HepG2 (cell line): ENCODE measurements at regions not wholly inside any gene's neighbourhood (a gene's known extent, or its start where the extent isn't known, plus 50 kb on each side); places are given as distances from the start of the nearest gene placed in this dataset.

ENCODE experiments used
- ATAC-seq: fragments of 200-7000 bp; cut with Tn5 transposase; 3 replicates; pipeline ENCODE4 v1.9.1; 2020; ENCODE audit warnings: mild to moderate bottlenecking, moderate library complexity
- BruUV-seq: library from RNA; stranded (reverse); fragments of 400-500 nt; replicated peaks from 2 replicates; lab custom pipeline; 2021; lab: Mats Ljungman, UMichigan
- CTCF ChIA-PET: fragments of 300-600 bp; formaldehyde crosslinking; extraction: SDS; loops from one replicate; lab custom pipeline; 2021; ENCODE audit warnings: low total read pairs, inconsistent platforms, low intra/inter-chr PET ratio; lab: Yijun Ruan, JAX
- POLR2A ChIA-PET: fragments of 350-600 bp; sonication (Branson Sonifier 250); formaldehyde crosslinking; loops from one replicate; lab custom pipeline; 2020; ENCODE audit warnings: antibody characterized with exemption, inconsistent platforms; lab: Yijun Ruan, JAX
- DNase-seq: peaks from one replicate; pipeline ENCODE4 v3.0.0-alpha.2; 2015; ENCODE audit warnings: low spot score
- FAIRE-seq: peaks from 3 replicates; lab custom pipeline; 2011; peaks lifted over from hg19 to GRCh38; lab: Jason Lieb, UNC
- H2AFZ ChIP-seq: one replicate; pipeline ENCODE4 v1.6.1; 2011; ENCODE audit warnings: low read length, inconsistent platforms
- H3K27ac ChIP-seq: fragments of 300-600 bp; 3 replicates; pipeline ENCODE4 v1.8.0; 2011; ENCODE audit warnings: mixed run types, mild to moderate bottlenecking, mixed read lengths, low read length, inconsistent platforms; ENCODE audit not compliant: insufficient read depth; ENCODE audit errors: extremely low read length
- H3K27me3 ChIP-seq, 2 experiments: fragments of 200-600 bp in 1 of 2; 2 replicates in 1 of 2; 3 replicates in 1 of 2; pipeline versions ENCODE4 v1.6.0 to v1.8.0; 2011; ENCODE audit warnings: low read length in 2 of 2, mild to moderate bottlenecking in 2 of 2, moderate library complexity in 2 of 2, inconsistent platforms in 1 of 2; ENCODE audit not compliant: insufficient read depth in 2 of 2, control insufficient read depth in 1 of 2
- H3K36me3 ChIP-seq, 2 experiments: fragments of 200-600 bp in 1 of 2; replicated peaks in 1 of 2; 2 replicates in 1 of 2; 3 replicates in 1 of 2; pipeline versions ENCODE4 v1.5.1 to v1.8.0; 2011; ENCODE audit warnings: low read length in 2 of 2, inconsistent platforms in 1 of 2; ENCODE audit not compliant: insufficient read depth in 2 of 2, control insufficient read depth in 1 of 2
- H3K4me1 ChIP-seq: 2 replicates; pipeline ENCODE4 v1.5.1; 2012; ENCODE audit warnings: low read length, inconsistent platforms; ENCODE audit not compliant: insufficient read depth
- H3K4me2 ChIP-seq: 2 replicates; pipeline ENCODE4 v1.6.0; 2011; ENCODE audit warnings: low read depth, low read length, inconsistent platforms
- H3K4me3 ChIP-seq, 3 experiments: fragments of 200-600 bp in 1 of 3; sonication (generic), shearing (Covaris generic) in 1 of 3; replicated peaks in 1 of 3; 2 replicates each; pipeline ENCODE4 v1.5.1; 2011 to 2016; ENCODE audit warnings: low read length in 3 of 3, inconsistent platforms in 2 of 3, low read depth in 2 of 3, mild to moderate bottlenecking in 2 of 3, control low read depth in 1 of 3, mixed read lengths in 1 of 3; ENCODE audit not compliant: insufficient read depth in 1 of 3
- H3K79me2 ChIP-seq: one replicate; pipeline ENCODE4 v1.6.1; 2011; ENCODE audit warnings: low read length, inconsistent platforms; ENCODE audit not compliant: insufficient read depth
- H3K9ac ChIP-seq: 2 replicates; pipeline ENCODE4 v1.6.0; 2011; ENCODE audit warnings: mild to moderate bottlenecking, low read depth, low read length, inconsistent platforms; ENCODE audit not compliant: insufficient read depth
- H3K9me3 ChIP-seq: 2 replicates; pipeline ENCODE4 v1.5.1; 2012; ENCODE audit warnings: mild to moderate bottlenecking, low read length
- H4K20me1 ChIP-seq: 2 replicates; pipeline ENCODE4 v1.6.0; 2011; ENCODE audit warnings: inconsistent platforms, mild to moderate bottlenecking, low read length, moderate library complexity; ENCODE audit not compliant: insufficient read depth
- ZBTB40 ChIP-seq, 2 experiments: fragments of 450-650 bp in 1 of 2; sonication (generic) in 1 of 2; formaldehyde crosslinking in 1 of 2; IDR thresholded peaks; 2 replicates each; pipeline versions ENCODE4 v1.6.1 to v1.8.0; 2016 to 2022; ENCODE audit warnings: antibody characterized with exemption in 1 of 2, mild to moderate bottlenecking in 1 of 2, missing genetic modification reagents in 1 of 2
- ZNF615 ChIP-seq: sonication (generic); formaldehyde crosslinking; IDR thresholded peaks from 2 replicates; pipeline ENCODE4 v1.5.0; 2020; ENCODE audit warnings: mild to moderate bottlenecking, missing genetic modification reagents, borderline replicate concordance
- WGBS: methylation state at CpG from one replicate; pipeline ENCODE4 v1.1.6; 2017; ENCODE audit warnings: low lambda C conversion rate; 5-methylcytosine and 5-hydroxymethylcytosine counted together
- in situ Hi-C: cut with HindIII; loops from 2 replicates; pipeline ENCODE4 v1.10.0; 2017; ENCODE audit warnings: low pct_unique_long_range_greater_than_20kb; ENCODE audit not compliant: extremely low pct_ligation_motif_present
- intact Hi-C: fragments of 100-400 bp; cut with micrococcal nuclease; formaldehyde crosslinking; loops from one replicate; pipeline ENCODE4 v1.10.0; 2022; ENCODE audit not compliant: unreplicated experiment

GRCh38 chr11:17138562-17138961, 61.1 kb upstream of the RPS13 start:
- no peaks in the 10 kb centered on the region for H3K79me2 ChIP-seq
- FAIRE-seq (no peak), DNase-seq (no peak), ATAC-seq (no peak)
- ChIA-PET POLR2A (no interaction called here), CTCF (no interaction called here)
- no peak overlapping the region for H3K4me3 ChIP-seq
- no peak overlapping the region for H3K4me2 ChIP-seq
- H3K27me3 ChIP-seq: no peaks in the 10 kb centered on the region
- H3K9me3 ChIP-seq: no peaks in the 10 kb centered on the region
- WGBS: 97% methylated on average over 4 of the region's 4 CpGs
- no peak overlapping the region for H3K27ac ChIP-seq
- no peak overlapping the region for H3K9ac ChIP-seq
- no TSS peak for BruUV-seq
- in situ Hi-C loops (no loop called here), intact Hi-C loops (no loop called here)
- peaks cover 10 to 52% of the 10 kb centered on the region in 2 experiments for H3K36me3 ChIP-seq
- TF ChIP-seq ZNF615 (CRISPR knock-in tag) (no peak), ZBTB40 (IDR thresholded peaks at IDR 0.05) (no peak), ZBTB40 (CRISPR knock-in tag; IDR thresholded peaks at IDR 0.05) (peak; percentile 60; the same call in 1 of the 2 replicates)
- no peaks in the 10 kb centered on the region for H3K4me1 ChIP-seq
- no peak overlapping the region for H2AFZ ChIP-seq
- peaks cover 4% of the 10 kb centered on the region; the same call in 1 of the 2 replicates for H4K20me1 ChIP-seq
